Left ventricle myocardium inferior (tissue), 1 donor: ENCODE measurements at regions not wholly inside any gene's neighbourhood (a gene's known extent, or its start where the extent isn't known, plus 50 kb on each side); places are given as distances from the start of the nearest gene placed in this dataset.
"Not testable (repeated sequence)": the region's sequence is repeated elsewhere in the genome, so short reads cannot be mapped to it uniquely, and the experiment has no call there.

Experiments used
- DNase-seq: peaks from one replicate; pipeline ENCODE4 v3.0.0-alpha.2; 2020
- H3K27ac ChIP-seq: fragments of 200-600 bp; replicated peaks from 2 replicates; pipeline ENCODE4 v1.8.0; 2021
- H3K27me3 ChIP-seq: fragments of 200-600 bp; 2 replicates; pipeline ENCODE4 v1.8.0; 2021; ENCODE audit warnings: low read depth
- H3K36me3 ChIP-seq: fragments of 200-600 bp; 2 replicates; pipeline ENCODE4 v1.8.0; 2021
- H3K4me1 ChIP-seq: fragments of 200-600 bp; 2 replicates; pipeline ENCODE4 v1.8.0; 2021
- H3K4me3 ChIP-seq: fragments of 200-600 bp; 2 replicates; pipeline ENCODE4 v1.8.0; 2021; ENCODE audit warnings: mild to moderate bottlenecking, moderate library complexity
- H3K9me3 ChIP-seq: fragments of 200-600 bp; replicated peaks from 2 replicates; pipeline ENCODE4 v1.8.0; 2021
- intact Hi-C: fragments of 100-400 bp; cut with micrococcal nuclease; formaldehyde crosslinking; loops from one replicate; pipeline ENCODE4 v1.11.0; 2022
- TF ChIP-seq, protein P1 (sequence below): fragments of 200-600 bp; IDR thresholded peaks from 2 replicates; pipeline ENCODE4 v1.8.0; 2021; ENCODE audit warnings: antibody characterized with exemption, mild to moderate bottlenecking, borderline replicate concordance
- donor health status: DM: no; HTN: yes; CAD: no; lungs with severe emphysema.

DNA sequence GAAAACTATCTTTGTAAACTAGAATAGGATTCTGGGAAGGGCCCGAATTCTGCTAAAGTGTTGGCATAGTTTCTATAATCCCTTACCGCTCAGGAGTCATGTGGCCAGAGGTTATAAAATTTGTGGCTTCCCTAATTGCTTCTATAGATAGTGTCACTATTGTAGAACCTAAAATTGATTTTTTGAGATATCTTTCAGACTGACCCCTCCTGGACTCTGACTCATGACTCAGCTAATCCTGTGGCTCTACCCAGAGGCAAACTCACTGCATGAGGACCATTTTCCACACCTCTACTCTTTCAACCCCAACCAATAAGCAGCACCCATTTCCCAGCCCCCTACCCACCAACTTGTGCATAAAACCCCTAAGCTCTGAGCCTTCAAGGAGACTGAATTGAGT lies 61.8 kb upstream of the PRSS23 start:
- Histone ChIP-seq H3K27me3 (no peaks in the 10 kb centered on the region), H3K36me3 (no peaks in the 10 kb centered on the region), H3K9me3 (no peaks in the 10 kb centered on the region), H3K27ac (no peak overlapping the region), H3K4me1 (peaks cover 36% of the 10 kb centered on the region), H3K4me3 (no peak overlapping the region)
- TF ChIP-seq, protein P1, sequence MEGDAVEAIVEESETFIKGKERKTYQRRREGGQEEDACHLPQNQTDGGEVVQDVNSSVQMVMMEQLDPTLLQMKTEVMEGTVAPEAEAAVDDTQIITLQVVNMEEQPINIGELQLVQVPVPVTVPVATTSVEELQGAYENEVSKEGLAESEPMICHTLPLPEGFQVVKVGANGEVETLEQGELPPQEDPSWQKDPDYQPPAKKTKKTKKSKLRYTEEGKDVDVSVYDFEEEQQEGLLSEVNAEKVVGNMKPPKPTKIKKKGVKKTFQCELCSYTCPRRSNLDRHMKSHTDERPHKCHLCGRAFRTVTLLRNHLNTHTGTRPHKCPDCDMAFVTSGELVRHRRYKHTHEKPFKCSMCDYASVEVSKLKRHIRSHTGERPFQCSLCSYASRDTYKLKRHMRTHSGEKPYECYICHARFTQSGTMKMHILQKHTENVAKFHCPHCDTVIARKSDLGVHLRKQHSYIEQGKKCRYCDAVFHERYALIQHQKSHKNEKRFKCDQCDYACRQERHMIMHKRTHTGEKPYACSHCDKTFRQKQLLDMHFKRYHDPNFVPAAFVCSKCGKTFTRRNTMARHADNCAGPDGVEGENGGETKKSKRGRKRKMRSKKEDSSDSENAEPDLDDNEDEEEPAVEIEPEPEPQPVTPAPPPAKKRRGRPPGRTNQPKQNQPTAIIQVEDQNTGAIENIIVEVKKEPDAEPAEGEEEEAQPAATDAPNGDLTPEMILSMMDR = no peak
- no peak for DNase-seq
- intact Hi-C loops = no loop called here

DNA sequence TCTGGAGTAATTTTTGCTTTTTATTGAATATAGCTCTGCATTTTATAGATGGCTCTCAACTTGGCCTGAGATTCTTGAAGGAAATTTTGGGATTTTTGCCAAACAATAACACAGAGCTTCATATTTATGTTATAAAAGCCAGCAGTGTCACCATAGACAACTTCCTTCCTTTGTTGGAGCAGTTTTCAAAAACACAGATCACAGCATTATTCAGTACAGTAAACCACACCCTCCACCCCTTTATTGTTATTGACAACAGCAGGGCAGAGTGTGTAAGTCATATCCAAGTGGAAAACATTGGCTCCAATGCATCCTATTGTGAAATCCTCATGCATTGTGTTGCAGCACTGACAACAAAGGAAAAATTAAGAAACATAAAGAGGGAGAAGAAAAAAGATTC lies 62.6 kb upstream of the PRSS23 start:
- TF ChIP-seq, protein P1 = no peak
- Histone ChIP-seq H3K27ac (no peak overlapping the region), H3K36me3 (no peaks in the 10 kb centered on the region), H3K4me3 (no peak overlapping the region), H3K27me3 (no peaks in the 10 kb centered on the region), H3K9me3 (no peaks in the 10 kb centered on the region), H3K4me1 (peaks cover 31% of the 10 kb centered on the region)
- intact Hi-C loops = no loop called here
- DNase-seq = no peak

DNA sequence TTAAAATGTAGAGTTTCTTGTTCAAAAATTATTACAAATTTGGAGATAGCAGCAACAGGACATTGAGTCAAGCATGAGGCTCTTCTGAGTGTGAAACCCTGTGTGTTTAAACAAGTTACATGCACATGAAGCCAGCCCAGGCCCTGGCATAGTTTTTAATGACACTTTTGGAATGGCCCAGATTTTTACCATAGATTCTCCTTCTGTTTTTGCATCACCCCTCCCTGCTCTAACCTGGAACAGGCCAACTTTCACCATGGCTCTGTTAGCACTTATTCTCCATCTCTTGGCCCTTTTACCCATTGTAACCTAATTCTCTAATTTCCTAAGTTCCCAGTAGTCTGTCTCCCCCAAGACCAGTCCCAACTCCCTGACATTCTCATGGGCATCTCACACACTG lies 63.1 kb upstream of the PRSS23 start:
- no peak for DNase-seq
- no peaks in the 10 kb centered on the region for H3K9me3 ChIP-seq
- intact Hi-C loops = no loop called here
- no peaks in the 10 kb centered on the region for H3K27me3 ChIP-seq
- peaks cover 31% of the 10 kb centered on the region for H3K4me1 ChIP-seq
- H3K27ac ChIP-seq = no peak overlapping the region
- no peak overlapping the region for H3K4me3 ChIP-seq
- no peaks in the 10 kb centered on the region for H3K36me3 ChIP-seq
- TF ChIP-seq, protein P1 = no peak

DNA sequence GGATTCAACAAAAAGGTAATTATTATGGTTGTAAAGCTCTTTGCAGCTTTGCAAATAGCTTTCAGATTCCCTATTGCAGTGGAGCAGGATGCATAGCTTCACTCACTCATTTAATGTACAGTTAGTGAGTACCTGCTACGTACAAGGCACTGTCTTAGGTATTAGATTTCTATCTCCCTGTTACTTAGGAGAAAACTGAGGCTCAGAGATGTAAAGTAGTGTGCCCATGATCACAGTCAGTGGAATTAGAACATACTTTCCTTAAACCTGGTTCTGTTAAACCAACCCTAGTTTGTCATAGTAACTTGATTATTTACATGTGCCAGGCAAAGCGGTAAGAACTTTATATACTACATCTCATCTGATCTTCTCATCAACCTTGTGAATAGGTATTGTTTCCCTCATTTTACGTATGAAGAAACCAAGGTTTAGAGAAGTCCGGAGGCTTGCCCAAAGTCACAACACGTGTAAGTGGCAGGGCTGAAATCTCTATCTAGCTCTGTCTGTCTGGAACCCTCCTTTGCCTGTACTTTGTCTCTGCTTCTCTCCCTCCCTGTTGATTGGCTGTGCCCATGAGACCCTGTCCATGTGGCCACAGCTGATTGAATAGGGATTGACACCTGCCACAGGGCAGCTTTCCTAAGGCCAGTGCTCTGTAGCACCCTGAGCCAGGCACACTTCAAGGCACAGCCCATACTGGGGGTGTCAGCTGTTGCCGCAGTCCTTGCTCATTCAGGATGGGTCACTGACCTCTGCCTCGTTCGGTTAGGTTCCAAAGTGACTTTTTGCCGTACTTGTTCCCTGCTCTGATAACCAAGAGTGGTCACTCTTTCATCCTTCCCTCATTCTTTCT lies 63.8 kb upstream of the PRSS23 start:
- peaks cover 24% of the 10 kb centered on the region for H3K4me1 ChIP-seq

DNA sequence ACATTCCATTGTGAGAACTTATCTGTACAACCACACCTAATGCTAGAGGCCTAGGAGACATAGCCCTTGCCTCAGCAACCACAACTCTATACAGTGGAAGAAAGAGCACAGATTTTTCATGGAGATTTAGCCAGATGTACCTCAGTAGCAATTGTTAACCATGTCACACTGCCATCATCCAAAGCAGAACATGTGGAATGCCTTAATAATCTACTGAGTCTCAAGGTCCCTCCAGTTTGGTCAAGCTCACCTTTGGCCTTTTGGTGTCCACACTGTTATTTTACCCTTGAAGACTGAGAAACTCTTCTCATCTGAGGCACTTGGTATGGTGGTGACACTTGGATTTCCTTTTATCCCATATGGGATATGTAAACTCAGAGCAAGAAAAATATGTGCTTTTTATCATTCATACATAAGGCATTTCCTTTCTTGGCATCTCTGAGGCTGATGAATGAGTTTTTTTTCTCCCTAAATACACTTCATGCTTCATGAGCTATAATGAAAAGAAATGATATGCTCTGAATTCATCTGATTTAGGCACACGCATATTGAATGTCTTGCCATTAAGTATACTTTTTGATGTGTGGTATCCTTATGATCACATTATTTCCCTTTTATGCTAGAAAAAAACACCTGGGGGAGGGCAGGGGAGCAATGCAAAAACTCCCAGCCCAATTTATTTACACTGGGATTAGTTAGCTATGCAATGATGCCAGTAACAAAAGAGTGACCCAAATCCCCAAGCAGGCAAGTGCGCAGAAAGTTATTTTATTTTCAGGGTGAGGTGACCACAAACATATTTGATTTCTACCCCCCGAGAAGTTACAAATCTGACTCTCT lies 63.3 kb upstream of the ME3 start:
- DNase-seq = no peak

More for the DNA sequence above, 63.8 kb upstream of the PRSS23 start:
- TF ChIP-seq, protein P1 = no peak
- no peaks in the 10 kb centered on the region for H3K9me3 ChIP-seq
- H3K36me3 ChIP-seq = no peaks in the 10 kb centered on the region
- H3K27me3 ChIP-seq = no peaks in the 10 kb centered on the region
- no peak overlapping the region for H3K4me3 ChIP-seq
- DNase-seq = no peak
- no peak overlapping the region for H3K27ac ChIP-seq
- intact Hi-C loops = no loop called here

DNA sequence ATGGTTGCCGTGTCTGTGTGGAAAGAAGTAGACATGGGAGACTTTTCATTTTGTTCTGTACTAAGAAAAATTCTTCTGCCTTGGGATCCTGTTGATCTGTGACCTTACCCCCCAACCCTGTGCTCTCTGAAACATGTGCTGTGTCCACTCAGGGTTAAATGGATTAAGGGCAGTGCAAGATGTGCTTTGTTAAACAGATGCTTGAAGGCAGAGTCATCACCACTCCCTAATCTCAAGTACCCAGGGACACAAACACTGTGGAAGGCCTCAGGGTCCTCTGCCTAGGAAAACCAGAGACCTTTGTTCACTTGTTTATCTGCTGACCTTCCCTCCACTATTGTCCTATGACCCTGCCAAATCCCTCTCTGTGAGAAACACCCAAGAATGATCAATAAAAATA lies 60.3 kb upstream of the ME3 start:
- H3K4me1 ChIP-seq, H3K9me3 ChIP-seq, H3K27me3 ChIP-seq, DNase-seq, H3K4me3 ChIP-seq, intact Hi-C loops, H3K36me3 ChIP-seq, H3K27ac ChIP-seq: not testable (repeated sequence)

More for the DNA sequence above, 63.3 kb upstream of the ME3 start:
- Histone ChIP-seq H3K4me1 (peaks cover 16% of the 10 kb centered on the region), H3K4me3 (no peak overlapping the region), H3K27ac (no peak overlapping the region), H3K27me3 (no peaks in the 10 kb centered on the region), H3K9me3 (no peaks in the 10 kb centered on the region), H3K36me3 (no peaks in the 10 kb centered on the region)
- TF ChIP-seq, protein P1 = no peak
- intact Hi-C loops = no loop called here

DNA sequence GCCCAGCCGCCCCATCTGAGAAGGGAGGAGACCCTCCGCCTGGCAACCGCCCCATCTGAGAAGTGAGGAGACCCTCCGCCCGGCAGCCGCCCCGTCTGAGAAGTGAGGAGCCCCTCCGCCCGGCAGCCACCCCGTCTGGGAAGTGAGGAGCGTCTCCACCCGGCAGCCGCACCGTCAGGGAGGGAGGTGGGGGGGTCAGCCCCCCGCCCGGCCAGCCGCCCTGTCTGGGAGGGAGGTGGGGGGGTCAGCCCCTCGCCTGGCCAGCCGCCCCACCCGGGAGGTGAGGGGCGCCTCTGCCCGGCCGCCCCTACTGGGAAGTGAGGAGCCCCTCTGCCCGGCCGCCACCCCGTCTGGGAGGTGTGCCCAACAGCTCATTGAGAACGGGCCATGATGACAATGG lies 59.9 kb upstream of the ME3 start:
- DNase-seq, H3K4me3 ChIP-seq, H3K9me3 ChIP-seq, H3K27me3 ChIP-seq, H3K4me1 ChIP-seq, H3K27ac ChIP-seq, intact Hi-C loops, H3K36me3 ChIP-seq: not testable (repeated sequence)

DNA sequence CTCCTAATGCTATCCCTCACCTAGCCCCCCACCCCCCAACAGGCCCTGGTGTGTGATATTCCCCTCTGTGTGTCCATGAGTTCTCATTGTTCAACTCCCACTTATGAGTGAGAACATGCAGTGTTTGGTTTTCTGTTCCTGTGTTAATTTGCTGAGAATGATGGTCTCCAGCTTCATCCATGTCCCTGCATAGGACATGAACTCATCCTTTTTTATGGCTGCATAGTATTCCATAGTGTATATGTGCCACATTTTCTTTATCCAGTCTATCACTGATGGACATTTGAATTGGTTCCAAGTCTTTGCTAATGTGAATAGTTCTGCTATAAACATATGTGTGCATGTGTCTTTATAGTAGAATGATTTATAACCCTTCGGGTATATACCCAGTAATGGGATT lies 57.2 kb upstream of the ME3 start:
- intact Hi-C loops, H3K9me3 ChIP-seq, H3K36me3 ChIP-seq, H3K27ac ChIP-seq, H3K27me3 ChIP-seq, H3K4me3 ChIP-seq, H3K4me1 ChIP-seq, DNase-seq: not testable (repeated sequence)
